GM12878 (cell line): ENCODE measurements at regions not wholly inside any gene's neighbourhood (a gene's known extent, or its start where the extent isn't known, plus 50 kb on each side); places are given as distances from the start of the nearest gene placed in this dataset.

Source experiments
- ATAC-seq: fragments of 200-7000 bp; cut with Tn5 transposase; 3 replicates; pipeline ENCODE4 v1.9.1; 2020; ENCODE audit warnings: mild to moderate bottlenecking, moderate library complexity
- BruUV-seq: library from RNA; stranded (reverse); fragments of 400-500 nt; replicated peaks from 2 replicates; lab custom pipeline; 2021; lab: Mats Ljungman, UMichigan
- CTCF ChIA-PET: fragments of 300-600 bp; sonication (Branson Sonifier 250); formaldehyde crosslinking; extraction: SDS; loops from one replicate; lab custom pipeline; 2021; ENCODE audit warnings: inconsistent platforms; lab: Yijun Ruan, JAX
- POLR2A ChIA-PET: fragments of 350-600 bp; formaldehyde crosslinking; extraction: SDS; loops from one replicate; lab custom pipeline; 2021; ENCODE audit warnings: inconsistent platforms; lab: Charles Lee
- RAD21 ChIA-PET: fragments of 300-600 bp; sonication (Branson Sonifier 250); formaldehyde crosslinking; loops from one replicate; lab custom pipeline; 2023; ENCODE audit warnings: antibody characterized with exemption; ENCODE audit not compliant: unreplicated experiment; lab: Charles Lee
- SMC1A ChIA-PET: fragments of 300-600 bp; sonication (Branson Sonifier 250); formaldehyde crosslinking; loops from one replicate; lab custom pipeline; 2023; ENCODE audit not compliant: unreplicated experiment, uncharacterized antibody; lab: Charles Lee
- DNase-seq: peaks from one replicate; pipeline ENCODE4 v3.0.0-alpha.2; 2011; ENCODE audit warnings: low read depth, low spot score
- FAIRE-seq: peaks from 3 replicates; lab custom pipeline; 2011; peaks lifted over from hg19 to GRCh38; lab: Jason Lieb, UNC
- H2AFZ ChIP-seq: 2 replicates; pipeline ENCODE4 v1.6.0; 2011; ENCODE audit warnings: low read depth, low read length, control low read depth; ENCODE audit not compliant: control insufficient read depth
- H3K27ac ChIP-seq: 2 replicates; pipeline ENCODE4 v1.5.1; 2011; ENCODE audit warnings: control low read depth; ENCODE audit not compliant: control insufficient read depth, insufficient read depth
- H3K27me3 ChIP-seq, 2 experiments: replicated peaks in 1 of 2; 2 replicates each; pipeline versions ENCODE4 v1.6.0 to v1.6.1; 2011; ENCODE audit warnings: low read length in 1 of 2; ENCODE audit not compliant: control insufficient read depth in 2 of 2, insufficient read depth in 2 of 2
- H3K36me3 ChIP-seq, 2 experiments: 2 replicates each; pipeline ENCODE4 v1.5.1; 2011; ENCODE audit warnings: low read length in 1 of 2; ENCODE audit not compliant: control insufficient read depth in 2 of 2, insufficient read depth in 2 of 2
- H3K4me1 ChIP-seq: 2 replicates; pipeline ENCODE4 v1.6.1; 2011; ENCODE audit warnings: mild to moderate bottlenecking, low read length, moderate library complexity, mixed read lengths; ENCODE audit not compliant: control insufficient read depth, insufficient read depth
- H3K4me2 ChIP-seq: 2 replicates; pipeline ENCODE4 v1.6.0; 2011; ENCODE audit warnings: control low read depth; ENCODE audit not compliant: control insufficient read depth, insufficient read depth
- H3K4me3 ChIP-seq: fragments of 200-600 bp; sonication (generic); 2 replicates; pipeline ENCODE4 v1.5.1; 2016
- H3K79me2 ChIP-seq: 2 replicates; pipeline ENCODE4 v1.6.0; 2011; ENCODE audit warnings: low read length; ENCODE audit not compliant: control insufficient read depth, insufficient read depth
- H3K9ac ChIP-seq: 2 replicates; pipeline ENCODE4 v1.8.0; 2011; ENCODE audit warnings: low read length, control low read depth, mixed read lengths; ENCODE audit not compliant: control insufficient read depth, insufficient read depth
- H3K9me3 ChIP-seq: replicated peaks from 3 replicates; pipeline ENCODE4 v1.5.1; 2011; ENCODE audit warnings: mild to moderate bottlenecking, low read length; ENCODE audit not compliant: control insufficient read depth, insufficient read depth
- H4K20me1 ChIP-seq: 2 replicates; pipeline ENCODE4 v1.6.0; 2011; ENCODE audit not compliant: control insufficient read depth, insufficient read depth
- CHD1 ChIP-seq: IDR thresholded peaks from 2 replicates; pipeline ENCODE4 v1.6.1; 2012; ENCODE audit warnings: low read depth, low read length, improper control_type of control experiment
- EGR1 ChIP-seq, 2 experiments: IDR thresholded peaks; 1 replicate in 1 of 2; 2 replicates in 1 of 2; pipeline ENCODE4 v1.6.1; 2011 to 2012; ENCODE audit warnings: low read depth in 2 of 2, low read length in 2 of 2, borderline replicate concordance in 1 of 2, mild to moderate bottlenecking in 1 of 2, moderate library complexity in 1 of 2
- SKIL ChIP-seq: fragments of 450-650 bp; IDR thresholded peaks from 2 replicates; pipeline ENCODE4 v1.6.1; 2017; ENCODE audit warnings: mild to moderate bottlenecking, low read depth, inconsistent platforms; ENCODE audit not compliant: poor library complexity, severe bottlenecking
- SMARCA5 ChIP-seq: fragments of 450-650 bp; IDR thresholded peaks from 2 replicates; pipeline ENCODE4 v1.6.1; 2017; ENCODE audit warnings: mild to moderate bottlenecking
- USF1 ChIP-seq: IDR thresholded peaks from 2 replicates; pipeline ENCODE4 v1.6.1; 2011; ENCODE audit warnings: borderline replicate concordance, low read depth, mild to moderate bottlenecking, moderate library complexity, mixed read lengths, low read length; ENCODE audit not compliant: insufficient read depth; ENCODE audit errors: extremely low read length
- WRNIP1 ChIP-seq: IDR thresholded peaks from 2 replicates; pipeline ENCODE4 v1.6.1; 2011; ENCODE audit warnings: low read depth, low read length, improper control_type of control experiment, borderline replicate concordance
- YBX1 ChIP-seq: fragments of 450-650 bp; IDR thresholded peaks from 2 replicates; pipeline ENCODE4 v1.6.1; 2016; ENCODE audit warnings: antibody characterized with exemption
- ZNF384 ChIP-seq: IDR thresholded peaks from 2 replicates; pipeline ENCODE4 v1.6.1; 2012; ENCODE audit warnings: low read depth, mild to moderate bottlenecking, low read length, improper control_type of control experiment, borderline replicate concordance
- in situ Hi-C: fragments of 300-500 bp; cut with MboI; formaldehyde crosslinking; loops from 9 replicates; pipeline ENCODE4 v1.14.3; 2018; ENCODE audit warnings: mixed read lengths
- intact Hi-C: fragments of 100-400 bp; cut with micrococcal nuclease; formaldehyde crosslinking; loops from one replicate; pipeline ENCODE4 v1.14.2; 2022; ENCODE audit not compliant: unreplicated experiment

DNA sequence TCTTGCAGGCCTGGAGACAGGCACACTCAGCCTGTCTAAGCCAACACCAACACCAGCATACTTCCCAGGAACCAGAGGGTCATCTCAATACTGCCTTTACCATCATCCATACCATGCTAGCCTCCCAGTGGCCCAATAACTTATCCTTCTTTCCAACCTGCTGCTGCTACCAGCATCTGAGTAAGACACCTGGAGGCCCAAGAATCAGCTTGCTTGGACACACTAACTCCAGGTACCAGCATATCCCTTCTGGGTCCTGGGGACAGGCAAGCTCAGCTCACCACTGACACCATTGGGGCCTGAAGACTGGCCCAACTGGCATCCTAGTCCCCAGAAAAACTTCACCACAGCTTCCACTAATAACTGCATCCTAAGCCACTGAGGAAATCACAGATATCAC lies 205.3 kb downstream of the CD109 start:
- H3K4me1 ChIP-seq: no peaks in the 10 kb centered on the region
- H2AFZ ChIP-seq: no peak overlapping the region
- no peaks in the 10 kb centered on the region for H3K79me2 ChIP-seq
- intact Hi-C loops (no loop called here), in situ Hi-C loops (no loop called here)
- ATAC-seq (no peak), DNase-seq (no peak), FAIRE-seq (no peak)
- H3K27me3 ChIP-seq: no peaks in the 10 kb centered on the region
- ChIA-PET SMC1A (interaction anchor here (0.7 kb wide), 1 partner anchor 1649 kb away, joined by 3 read pairs; no protein-coding TSS in a partner anchor), CTCF (no interaction called here), RAD21 (no interaction called here), POLR2A (no interaction called here)
- H3K4me2 ChIP-seq: no peak overlapping the region
- no TSS peak for BruUV-seq
- no peaks in the 10 kb centered on the region for H4K20me1 ChIP-seq
- H3K27ac ChIP-seq: no peak overlapping the region
- TF ChIP-seq USF1 (no peak), EGR1 (IDR thresholded peaks at IDR 0.05; ENCODE audit: borderline replicate concordance in 1 of 2, low read depth in 2 of 2, low read length in 2 of 2) (no peak), WRNIP1 (no peak), YBX1 (no peak), CHD1 (no peak), ZNF384 (no peak), SKIL (no peak), SMARCA5 (no peak)
- H3K9me3 ChIP-seq: no peaks in the 10 kb centered on the region
- H3K36me3 ChIP-seq: no peaks in the 10 kb centered on the region
- H3K4me3 ChIP-seq: no peak overlapping the region
- no peak overlapping the region for H3K9ac ChIP-seq
